Neural cell (in vitro differentiated cells): ENCODE measurements at regions not wholly inside any gene's neighbourhood (a gene's known extent, or its start where the extent isn't known, plus 50 kb on each side); places are given as distances from the start of the nearest gene placed in this dataset.

Source experiments
- H2AFZ ChIP-seq: fragments of 200-600, 300-800 bp; sonication (generic), shearing (Covaris generic); 2 replicates; pipeline ENCODE4 v1.6.0; 2014; ENCODE audit warnings: low read depth, mild to moderate bottlenecking, antibody characterized with exemption, low read length, moderate library complexity
- H3F3A ChIP-seq: fragments of 200-600 bp; shearing (Covaris generic); 2 replicates; pipeline ENCODE4 v1.6.1; 2016; ENCODE audit warnings: mild to moderate bottlenecking, moderate library complexity, mixed read lengths, antibody characterized with exemption, low read length; ENCODE audit not compliant: insufficient read depth, poor library complexity, severe bottlenecking
- H3K27ac ChIP-seq: fragments of 200-600, 300-800 bp; sonication (generic), shearing (Covaris generic); 2 replicates; pipeline ENCODE4 v1.5.1; 2014; ENCODE audit warnings: mild to moderate bottlenecking, low read length, moderate library complexity
- H3K27me3 ChIP-seq: fragments of 300-800, 200-600 bp; sonication (generic), shearing (Covaris generic); 2 replicates; pipeline ENCODE4 v1.6.0; 2014; ENCODE audit warnings: mild to moderate bottlenecking, low read depth, low read length, moderate library complexity; ENCODE audit not compliant: insufficient read depth
- H3K36me3 ChIP-seq: fragments of 300-800, 200-600 bp; sonication (generic), shearing (Covaris generic); 2 replicates; pipeline ENCODE4 v1.5.1; 2014; ENCODE audit warnings: mild to moderate bottlenecking, antibody characterized with exemption, low read length, moderate library complexity; ENCODE audit not compliant: insufficient read depth
- H3K4me2 ChIP-seq: fragments of 300-800, 200-600 bp; sonication (generic), shearing (Covaris generic); 2 replicates; pipeline ENCODE4 v1.6.0; 2014; ENCODE audit warnings: mild to moderate bottlenecking, low read length
- H3K4me3 ChIP-seq: fragments of 300-800, 200-600 bp; sonication (generic), shearing (Covaris generic); 2 replicates; pipeline ENCODE4 v1.5.1; 2014; ENCODE audit warnings: mild to moderate bottlenecking, low read length, moderate library complexity
- H3K79me2 ChIP-seq: fragments of 200-600 bp; shearing (Covaris generic); replicated peaks from 2 replicates; pipeline ENCODE4 v1.6.0; 2014; ENCODE audit warnings: mild to moderate bottlenecking, low read length, moderate library complexity; ENCODE audit not compliant: insufficient read depth
- H3K9ac ChIP-seq: fragments of 300-800, 200-600 bp; sonication (generic), shearing (Covaris generic); 2 replicates; pipeline ENCODE4 v1.6.1; 2016; ENCODE audit warnings: mild to moderate bottlenecking, low read length, mixed read lengths
- H3K9me2 ChIP-seq: fragments of 200-600 bp; shearing (Covaris generic); 2 replicates; pipeline ENCODE4 v1.6.1; 2016; ENCODE audit warnings: mild to moderate bottlenecking, low read length, mixed read lengths; ENCODE audit not compliant: insufficient read depth
- H3K9me3 ChIP-seq: fragments of 200-600, 300-800 bp; sonication (generic), shearing (Covaris generic); 2 replicates; pipeline ENCODE4 v1.6.1; 2016; ENCODE audit warnings: mild to moderate bottlenecking, mixed run types, low read length, moderate library complexity, mixed read lengths
- H4K20me1 ChIP-seq: fragments of 200-600 bp; shearing (Covaris generic); 2 replicates; pipeline ENCODE4 v1.6.1; 2016; ENCODE audit warnings: mild to moderate bottlenecking, mixed run types; ENCODE audit not compliant: insufficient read depth
- EP300 ChIP-seq: fragments of 450-650 bp; conservative IDR thresholded peaks from 2 replicates; pipeline ENCODE4 v1.6.1; 2014; ENCODE audit warnings: antibody characterized with exemption, mild to moderate bottlenecking, moderate library complexity; ENCODE audit not compliant: poor library complexity, severe bottlenecking
- EZH2 ChIP-seq: fragments of 200-600, 300-800 bp; shearing (Covaris generic), sonication (generic); IDR thresholded peaks from 2 replicates; pipeline ENCODE4 v1.6.1; 2014; ENCODE audit warnings: antibody characterized with exemption, low read length, borderline replicate concordance, mild to moderate bottlenecking; ENCODE audit not compliant: insufficient read depth, poor library complexity, severe bottlenecking
- MXI1 ChIP-seq: fragments of 450-650 bp; conservative IDR thresholded peaks from 2 replicates; pipeline ENCODE4 v1.6.1; 2014; ENCODE audit warnings: antibody characterized with exemption, mild to moderate bottlenecking; ENCODE audit not compliant: poor library complexity, severe bottlenecking
- POLR2AphosphoS5 ChIP-seq: IDR thresholded peaks from 2 replicates; pipeline ENCODE4 v1.6.1; 2012
- RAD21 ChIP-seq: fragments of 450-650 bp; conservative IDR thresholded peaks from 2 replicates; pipeline ENCODE4 v1.6.1; 2014; ENCODE audit warnings: antibody characterized with exemption, mild to moderate bottlenecking, moderate library complexity
- SMC3 ChIP-seq: fragments of 450-650 bp; conservative IDR thresholded peaks from 2 replicates; pipeline ENCODE4 v1.6.1; 2014; ENCODE audit warnings: antibody characterized with exemption, mild to moderate bottlenecking, moderate library complexity; ENCODE audit not compliant: poor library complexity
- TAF1 ChIP-seq: IDR thresholded peaks from 2 replicates; pipeline ENCODE4 v1.6.1; 2012; ENCODE audit warnings: low read depth
- TF ChIP-seq, protein P1 (sequence below): IDR thresholded peaks from 2 replicates; pipeline ENCODE4 v1.6.1; 2012; ENCODE audit warnings: borderline replicate concordance
- TF ChIP-seq, protein P2 (sequence below): fragments of 450-650 bp; IDR thresholded peaks from 2 replicates; pipeline ENCODE4 v1.5.1; 2014; ENCODE audit warnings: antibody characterized with exemption, mild to moderate bottlenecking, moderate library complexity; ENCODE audit not compliant: poor library complexity, severe bottlenecking

GRCh38 chr21:15141261-15141970, 76.6 kb upstream of the NRIP1 start:
- Histone ChIP-seq H3K27me3 (no peaks in the 10 kb centered on the region), H3K36me3 (no peaks in the 10 kb centered on the region), H3K79me2 (no peaks in the 10 kb centered on the region), H3K27ac (no peak overlapping the region), H3K9me3 (no peaks in the 10 kb centered on the region), H3K4me3 (no peak overlapping the region), H3K9me2 (no peaks in the 10 kb centered on the region), H3K9ac (no peak overlapping the region), H3K4me2 (no peak overlapping the region), H4K20me1 (no peaks in the 10 kb centered on the region), H3F3A (no peaks in the 10 kb centered on the region), H2AFZ (no peak overlapping the region)
- TF ChIP-seq POLR2AphosphoS5 (no peak), EP300 (no peak), TAF1 (no peak)
- TF ChIP-seq, protein P1, sequence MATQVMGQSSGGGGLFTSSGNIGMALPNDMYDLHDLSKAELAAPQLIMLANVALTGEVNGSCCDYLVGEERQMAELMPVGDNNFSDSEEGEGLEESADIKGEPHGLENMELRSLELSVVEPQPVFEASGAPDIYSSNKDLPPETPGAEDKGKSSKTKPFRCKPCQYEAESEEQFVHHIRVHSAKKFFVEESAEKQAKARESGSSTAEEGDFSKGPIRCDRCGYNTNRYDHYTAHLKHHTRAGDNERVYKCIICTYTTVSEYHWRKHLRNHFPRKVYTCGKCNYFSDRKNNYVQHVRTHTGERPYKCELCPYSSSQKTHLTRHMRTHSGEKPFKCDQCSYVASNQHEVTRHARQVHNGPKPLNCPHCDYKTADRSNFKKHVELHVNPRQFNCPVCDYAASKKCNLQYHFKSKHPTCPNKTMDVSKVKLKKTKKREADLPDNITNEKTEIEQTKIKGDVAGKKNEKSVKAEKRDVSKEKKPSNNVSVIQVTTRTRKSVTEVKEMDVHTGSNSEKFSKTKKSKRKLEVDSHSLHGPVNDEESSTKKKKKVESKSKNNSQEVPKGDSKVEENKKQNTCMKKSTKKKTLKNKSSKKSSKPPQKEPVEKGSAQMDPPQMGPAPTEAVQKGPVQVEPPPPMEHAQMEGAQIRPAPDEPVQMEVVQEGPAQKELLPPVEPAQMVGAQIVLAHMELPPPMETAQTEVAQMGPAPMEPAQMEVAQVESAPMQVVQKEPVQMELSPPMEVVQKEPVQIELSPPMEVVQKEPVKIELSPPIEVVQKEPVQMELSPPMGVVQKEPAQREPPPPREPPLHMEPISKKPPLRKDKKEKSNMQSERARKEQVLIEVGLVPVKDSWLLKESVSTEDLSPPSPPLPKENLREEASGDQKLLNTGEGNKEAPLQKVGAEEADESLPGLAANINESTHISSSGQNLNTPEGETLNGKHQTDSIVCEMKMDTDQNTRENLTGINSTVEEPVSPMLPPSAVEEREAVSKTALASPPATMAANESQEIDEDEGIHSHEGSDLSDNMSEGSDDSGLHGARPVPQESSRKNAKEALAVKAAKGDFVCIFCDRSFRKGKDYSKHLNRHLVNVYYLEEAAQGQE, result no peak
- TF ChIP-seq, protein P2, sequence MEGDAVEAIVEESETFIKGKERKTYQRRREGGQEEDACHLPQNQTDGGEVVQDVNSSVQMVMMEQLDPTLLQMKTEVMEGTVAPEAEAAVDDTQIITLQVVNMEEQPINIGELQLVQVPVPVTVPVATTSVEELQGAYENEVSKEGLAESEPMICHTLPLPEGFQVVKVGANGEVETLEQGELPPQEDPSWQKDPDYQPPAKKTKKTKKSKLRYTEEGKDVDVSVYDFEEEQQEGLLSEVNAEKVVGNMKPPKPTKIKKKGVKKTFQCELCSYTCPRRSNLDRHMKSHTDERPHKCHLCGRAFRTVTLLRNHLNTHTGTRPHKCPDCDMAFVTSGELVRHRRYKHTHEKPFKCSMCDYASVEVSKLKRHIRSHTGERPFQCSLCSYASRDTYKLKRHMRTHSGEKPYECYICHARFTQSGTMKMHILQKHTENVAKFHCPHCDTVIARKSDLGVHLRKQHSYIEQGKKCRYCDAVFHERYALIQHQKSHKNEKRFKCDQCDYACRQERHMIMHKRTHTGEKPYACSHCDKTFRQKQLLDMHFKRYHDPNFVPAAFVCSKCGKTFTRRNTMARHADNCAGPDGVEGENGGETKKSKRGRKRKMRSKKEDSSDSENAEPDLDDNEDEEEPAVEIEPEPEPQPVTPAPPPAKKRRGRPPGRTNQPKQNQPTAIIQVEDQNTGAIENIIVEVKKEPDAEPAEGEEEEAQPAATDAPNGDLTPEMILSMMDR, result no peak

GRCh38 chr21:15144026-15144425, 79.2 kb upstream of the NRIP1 start:
- Histone ChIP-seq H3K27ac (no peak overlapping the region), H3K79me2 (no peaks in the 10 kb centered on the region), H3F3A (no peaks in the 10 kb centered on the region), H3K36me3 (no peaks in the 10 kb centered on the region), H3K4me2 (no peak overlapping the region), H3K27me3 (no peaks in the 10 kb centered on the region), H3K9me3 (no peaks in the 10 kb centered on the region), H2AFZ (no peak overlapping the region), H3K9ac (no peak overlapping the region), H3K4me3 (no peak overlapping the region), H4K20me1 (no peaks in the 10 kb centered on the region), H3K9me2 (no peaks in the 10 kb centered on the region)
- TF ChIP-seq POLR2AphosphoS5 (no peak), TAF1 (no peak), MXI1 (no peak), EZH2 (no peak), RAD21 (no peak), SMC3 (no peak), EP300 (no peak)
- TF ChIP-seq, protein P1, result no peak
- TF ChIP-seq, protein P2, result no peak
